Neural crest cell (in vitro differentiated cells): ENCODE measurements at regions not wholly inside any gene's neighbourhood (a gene's known extent, or its start where the extent isn't known, plus 50 kb on each side); places are given as distances from the start of the nearest gene placed in this dataset.

Experiments
- DNase-seq: peaks from one replicate; pipeline ENCODE4 v3.0.0; 2021; ENCODE audit warnings: low read depth, mixed read lengths, low spot score
- H3K27ac Mint-ChIP-seq: one replicate; pipeline ENCODE4 v1.8.0; 2021; ENCODE audit warnings: mild to moderate bottlenecking, mixed read lengths; ENCODE audit not compliant: unreplicated experiment
- H3K27me3 Mint-ChIP-seq: 2 replicates; pipeline ENCODE4 v1.8.0; 2021; ENCODE audit warnings: low read depth, mild to moderate bottlenecking, mixed read lengths
- H3K36me3 Mint-ChIP-seq: 2 replicates; pipeline ENCODE4 v1.8.0; 2021; ENCODE audit warnings: low read depth, mild to moderate bottlenecking, mixed read lengths
- H3K4me1 Mint-ChIP-seq: 2 replicates; pipeline ENCODE4 v1.8.0; 2021; ENCODE audit warnings: mixed read lengths
- H3K4me3 Mint-ChIP-seq: one replicate; pipeline ENCODE4 v1.8.0; 2021; ENCODE audit warnings: mild to moderate bottlenecking, mixed read lengths
- H3K9me3 Mint-ChIP-seq: 2 replicates; pipeline ENCODE4 v1.8.0; 2021; ENCODE audit warnings: mixed read lengths
- CTCF ChIP-seq: fragments of 200-600 bp; sonication (generic); conservative IDR thresholded peaks from 2 replicates; pipeline ENCODE4 v1.5.0; 2021; ENCODE audit warnings: antibody characterized with exemption, mild to moderate bottlenecking

- H3K27me3 Mint-ChIP-seq = no peaks in the 10 kb centered on the region
- no peak for TF ChIP-seq CTCF
- no peak overlapping the region for H3K4me3 Mint-ChIP-seq
- H3K36me3 Mint-ChIP-seq = no peaks in the 10 kb centered on the region
- no peak overlapping the region for H3K27ac Mint-ChIP-seq
- DNase-seq = no peak
- no peaks in the 10 kb centered on the region for H3K9me3 Mint-ChIP-seq
- no peaks in the 10 kb centered on the region for H3K4me1 Mint-ChIP-seq
Measured at GRCh38 chr9:13762209-13762608, 482.7 kb upstream of the MPDZ start.

GRCh38 chr9:13759551-13759950 lies 480.1 kb upstream of the MPDZ start:
- Mint-ChIP-seq H3K4me1 (no peaks in the 10 kb centered on the region), H3K9me3 (no peaks in the 10 kb centered on the region), H3K36me3 (no peaks in the 10 kb centered on the region), H3K27ac (no peak overlapping the region), H3K4me3 (no peak overlapping the region), H3K27me3 (no peaks in the 10 kb centered on the region)
- DNase-seq = no peak
- TF ChIP-seq CTCF = no peak

- no peaks in the 10 kb centered on the region for H3K27me3 Mint-ChIP-seq
- TF ChIP-seq CTCF = no peak
- no peak overlapping the region for H3K4me3 Mint-ChIP-seq
- H3K9me3 Mint-ChIP-seq = no peaks in the 10 kb centered on the region
- H3K36me3 Mint-ChIP-seq = no peaks in the 10 kb centered on the region
- H3K4me1 Mint-ChIP-seq = no peaks in the 10 kb centered on the region
- no peak for DNase-seq
- no peak overlapping the region for H3K27ac Mint-ChIP-seq
Measured at GRCh38 chr9:13758936-13759335, 479.4 kb upstream of the MPDZ start.

- Mint-ChIP-seq H3K4me1 (no peaks in the 10 kb centered on the region), H3K4me3 (no peak overlapping the region), H3K9me3 (no peaks in the 10 kb centered on the region), H3K27ac (no peak overlapping the region), H3K36me3 (no peaks in the 10 kb centered on the region), H3K27me3 (no peaks in the 10 kb centered on the region)
- DNase-seq = no peak
- TF ChIP-seq CTCF = no peak
Measured at GRCh38 chr9:13756943-13757342, 477.5 kb upstream of the MPDZ start.

GRCh38 chr9:13755551-13755950 lies 476.1 kb upstream of the MPDZ start:
- H3K27ac Mint-ChIP-seq = no peak overlapping the region
- no peaks in the 10 kb centered on the region for H3K27me3 Mint-ChIP-seq
- no peaks in the 10 kb centered on the region for H3K9me3 Mint-ChIP-seq
- no peak for TF ChIP-seq CTCF
- no peaks in the 10 kb centered on the region for H3K36me3 Mint-ChIP-seq
- DNase-seq = no peak
- H3K4me1 Mint-ChIP-seq = no peaks in the 10 kb centered on the region
- no peak overlapping the region for H3K4me3 Mint-ChIP-seq

GRCh38 chr9:13750639-13751038 lies 471.1 kb upstream of the MPDZ start:
- H3K9me3 Mint-ChIP-seq = no peaks in the 10 kb centered on the region
- no peak for TF ChIP-seq CTCF
- no peak for DNase-seq
- H3K4me1 Mint-ChIP-seq = no peaks in the 10 kb centered on the region
- no peaks in the 10 kb centered on the region for H3K27me3 Mint-ChIP-seq
- no peaks in the 10 kb centered on the region for H3K36me3 Mint-ChIP-seq
- no peak overlapping the region for H3K4me3 Mint-ChIP-seq
- H3K27ac Mint-ChIP-seq = no peak overlapping the region
